SK-N-SH (cell line): ENCODE measurements at regions not wholly inside any gene's neighbourhood (a gene's known extent, or its start where the extent isn't known, plus 50 kb on each side); places are given as distances from the start of the nearest gene placed in this dataset.

ENCODE experiments used
- CTCF ChIA-PET: fragments of 300-600, 350-600 bp; formaldehyde crosslinking; extraction: SDS; loops from one replicate; lab custom pipeline; 2021; lab: Yijun Ruan, JAX
- POLR2A ChIA-PET: fragments of 350-600 bp; sonication (Branson Sonifier 250); formaldehyde crosslinking; extraction: SDS; loops from one replicate; lab custom pipeline; 2020; ENCODE audit warnings: antibody characterized with exemption, inconsistent platforms; lab: Yijun Ruan, JAX
- DNase-seq: peaks from one replicate; pipeline ENCODE4 v3.0.0; 2012
- H2AFZ ChIP-seq: fragments of 200-600 bp; sonication (generic); 2 replicates; pipeline ENCODE4 v1.8.1; 2016; ENCODE audit warnings: antibody characterized with exemption, mild to moderate bottlenecking, low read depth
- H3F3A ChIP-seq: fragments of 200-600 bp; sonication (generic); replicated peaks from 2 replicates; pipeline ENCODE3; 2016; ENCODE audit warnings: antibody characterized with exemption, mild to moderate bottlenecking; ENCODE audit not compliant: insufficient read depth
- H3K27ac ChIP-seq, 2 experiments: fragments of 200-500 bp in 1 of 2; fragments of 200-600 bp in 1 of 2; sonication (Bioruptor generic) in 1 of 2; sonication (generic), shearing (Covaris generic) in 1 of 2; 2 replicates each; pipeline versions ENCODE4 v1.5.1 to v1.6.1; 2014 to 2016; ENCODE audit warnings: low read depth in 2 of 2, inconsistent platforms in 1 of 2, low read length in 1 of 2, mild to moderate bottlenecking in 1 of 2, mixed read lengths in 1 of 2
- H3K27me3 ChIP-seq: fragments of 200-600 bp; sonication (generic), shearing (Covaris generic); 2 replicates; pipeline ENCODE4 v1.6.1; 2016; ENCODE audit warnings: mixed run types; ENCODE audit not compliant: insufficient read depth
- H3K36me3 ChIP-seq, 2 experiments: fragments of 200-500 bp in 1 of 2; fragments of 200-600 bp in 1 of 2; sonication (Bioruptor generic) in 1 of 2; sonication (generic) in 1 of 2; replicated peaks in 1 of 2; 2 replicates each; pipeline versions ENCODE3 to v1.5.1; 2014 to 2016; ENCODE audit warnings: low read length in 1 of 2, mild to moderate bottlenecking in 1 of 2; ENCODE audit not compliant: insufficient read depth in 2 of 2, control insufficient read depth in 1 of 2
- H3K4me1 ChIP-seq, 2 experiments: fragments of 200-500 bp in 1 of 2; fragments of 200-600 bp in 1 of 2; sonication (Bioruptor generic) in 1 of 2; sonication (generic), shearing (Covaris generic) in 1 of 2; 2 replicates each; pipeline versions ENCODE4 v1.5.1 to v1.6.1; 2014 to 2016; ENCODE audit warnings: low read depth in 1 of 2, low read length in 1 of 2, mixed run types in 1 of 2; ENCODE audit not compliant: insufficient read depth in 2 of 2, control insufficient read depth in 1 of 2
- H3K4me2 ChIP-seq: fragments of 200-600 bp; sonication (generic), shearing (Covaris generic); 2 replicates; pipeline ENCODE4 v1.6.1; 2017; ENCODE audit warnings: mixed run types
- H3K4me3 ChIP-seq, 2 experiments: fragments of 200-500 bp in 1 of 2; fragments of 200-600 bp in 1 of 2; sonication (Bioruptor generic) in 1 of 2; sonication (generic), shearing (Covaris generic) in 1 of 2; 2 replicates each; pipeline versions ENCODE4 v1.5.1 to v1.8.1; 2014 to 2016; ENCODE audit warnings: low read depth in 2 of 2, inconsistent platforms in 1 of 2, low read length in 1 of 2, mild to moderate bottlenecking in 1 of 2, mixed read lengths in 1 of 2, moderate library complexity in 1 of 2
- H3K79me2 ChIP-seq: fragments of 200-600 bp; sonication (generic); 2 replicates; pipeline ENCODE4 v1.8.1; 2017; ENCODE audit warnings: mild to moderate bottlenecking; ENCODE audit not compliant: insufficient read depth
- H3K9ac ChIP-seq: fragments of 200-600 bp; sonication (generic); 2 replicates; pipeline ENCODE4 v1.6.1; 2017; ENCODE audit warnings: mixed run types
- H3K9me2 ChIP-seq: fragments of 200-600 bp; sonication (generic); 2 replicates; pipeline ENCODE4 v1.6.1; 2017; ENCODE audit warnings: mixed run types
- H3K9me3 ChIP-seq: fragments of 200-600 bp; sonication (generic); 2 replicates; pipeline ENCODE4 v1.6.1; 2017; ENCODE audit warnings: mixed run types, mild to moderate bottlenecking, moderate library complexity
- H4K20me1 ChIP-seq: fragments of 200-600 bp; sonication (generic); 2 replicates; pipeline ENCODE4 v1.6.1; 2017; ENCODE audit warnings: mild to moderate bottlenecking, mixed run types; ENCODE audit not compliant: insufficient read depth
- FOXJ3 ChIP-seq: sonication (generic); formaldehyde crosslinking; IDR thresholded peaks from 2 replicates; pipeline ENCODE4 v1.5.1; 2020; ENCODE audit warnings: mild to moderate bottlenecking, missing genetic modification reagents
- GATA2 ChIP-seq: sonication (generic); formaldehyde crosslinking; IDR thresholded peaks from 2 replicates; pipeline ENCODE4 v1.5.0; 2020; ENCODE audit warnings: mild to moderate bottlenecking, missing genetic modification reagents
- IRF3 ChIP-seq: fragments of 150-350 bp; IDR thresholded peaks from 2 replicates; pipeline ENCODE4 v1.6.1; 2016; ENCODE audit warnings: mild to moderate bottlenecking, low read depth, low read length
- MAX ChIP-seq: IDR thresholded peaks from 2 replicates; pipeline ENCODE4 v1.4.0; 2012; ENCODE audit warnings: low read depth
- NFIC ChIP-seq: IDR thresholded peaks from 2 replicates; pipeline ENCODE4 v1.4.0; 2012; ENCODE audit warnings: borderline replicate concordance
- RAD21 ChIP-seq: IDR thresholded peaks from 2 replicates; pipeline ENCODE4 v1.6.1; 2012; ENCODE audit warnings: mild to moderate bottlenecking, low read length
- RCOR1 ChIP-seq: fragments of 150-350 bp; IDR thresholded peaks from 2 replicates; pipeline ENCODE4 v1.6.1; 2017; ENCODE audit warnings: antibody characterized with exemption, low read length
- REST ChIP-seq: IDR thresholded peaks from 2 replicates; pipeline ENCODE4 v1.6.1; 2012; ENCODE audit warnings: mild to moderate bottlenecking, low read depth, low read length, moderate library complexity
- SIN3A ChIP-seq: IDR thresholded peaks from 2 replicates; pipeline ENCODE4 v1.6.1; 2012; ENCODE audit warnings: low read depth, mild to moderate bottlenecking, low read length, moderate library complexity, borderline replicate concordance
- TAF1 ChIP-seq: IDR thresholded peaks from 2 replicates; pipeline ENCODE4 v1.6.1; 2012; ENCODE audit warnings: low read depth, mild to moderate bottlenecking, low read length, moderate library complexity, borderline replicate concordance
- TCF12 ChIP-seq: IDR thresholded peaks from 2 replicates; pipeline ENCODE4 v1.4.0; 2012
- USF1 ChIP-seq: IDR thresholded peaks from 2 replicates; pipeline ENCODE4 v1.4.0; 2012; ENCODE audit warnings: low read depth, borderline replicate concordance
- ZBTB33 ChIP-seq: IDR thresholded peaks from 2 replicates; pipeline ENCODE4 v1.4.0; 2012; ENCODE audit warnings: low read depth, borderline replicate concordance
- WGBS: methylation state at CpG from one replicate; pipeline ENCODE4 v1.1.6; 2017; ENCODE audit warnings: low lambda C conversion rate; 5-methylcytosine and 5-hydroxymethylcytosine counted together

- Histone ChIP-seq H3K9me3 (no peaks in the 10 kb centered on the region), H3K4me3 (no peak overlapping the region), H3K27me3 (no peaks in the 10 kb centered on the region), H3K36me3 (no peaks in the 10 kb centered on the region), H3K27ac (no peak overlapping the region), H3F3A (no peaks in the 10 kb centered on the region), H3K4me1 (no peaks in the 10 kb centered on the region), H4K20me1 (no peaks in the 10 kb centered on the region), H3K9ac (no peak overlapping the region), H3K4me2 (no peak overlapping the region), H3K9me2 (no peaks in the 10 kb centered on the region), H3K79me2 (no peaks in the 10 kb centered on the region), H2AFZ (no peak overlapping the region)
- ChIA-PET POLR2A (no interaction called here), CTCF (interaction anchor here (1.0 kb wide), 1 partner anchor 12 kb away, joined by 3 read pairs; no protein-coding TSS in a partner anchor)
- TF ChIP-seq GATA2 (CRISPR knock-in tag), result no peak
- no peak for TF ChIP-seq REST
- no peak for TF ChIP-seq FOXJ3 (CRISPR knock-in tag)
- no peak for TF ChIP-seq ZBTB33
- TF ChIP-seq SIN3A, result no peak
- TF ChIP-seq RCOR1, result no peak
- no peak for TF ChIP-seq TAF1
- no peak for TF ChIP-seq NFIC
- TF ChIP-seq MAX, result no peak
- TF ChIP-seq RAD21, result no peak
- no peak for TF ChIP-seq USF1
- TF ChIP-seq TCF12, result no peak
- TF ChIP-seq IRF3, result no peak
- DNase-seq, result no peak
- 76% methylated on average over 1 of the region's 1 CpG for WGBS
Measured at GRCh38 chr2:181264441-181264840, 192.7 kb upstream of the ITGA4 start.
